ENCODE measurements at regions not wholly inside any gene's neighbourhood (a gene's known extent, or its start where the extent isn't known, plus 50 kb on each side); places are given as distances from the start of the nearest gene placed in this dataset.

DNA sequence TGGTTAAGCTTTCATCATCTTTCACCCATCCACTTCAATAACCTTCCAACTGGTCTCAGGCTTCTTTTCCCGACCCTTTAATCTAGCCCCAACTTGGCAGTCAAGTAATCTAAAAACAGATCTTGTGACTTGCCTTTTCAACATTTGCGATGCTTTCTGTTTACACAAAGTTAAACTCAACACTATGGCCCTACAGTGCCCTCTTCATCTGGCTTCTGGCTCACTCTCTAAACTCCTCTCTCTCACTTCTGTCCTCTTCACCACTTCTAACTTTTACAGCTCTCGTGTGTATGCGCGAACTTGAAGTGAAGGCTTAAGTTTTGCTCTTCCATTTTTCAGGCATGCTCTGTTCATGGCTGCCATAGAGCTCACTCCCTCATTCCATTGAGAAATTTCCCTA, 1122.3 kb upstream of the ADGRL2 start:
- TF ChIP-seq, protein P1, sequence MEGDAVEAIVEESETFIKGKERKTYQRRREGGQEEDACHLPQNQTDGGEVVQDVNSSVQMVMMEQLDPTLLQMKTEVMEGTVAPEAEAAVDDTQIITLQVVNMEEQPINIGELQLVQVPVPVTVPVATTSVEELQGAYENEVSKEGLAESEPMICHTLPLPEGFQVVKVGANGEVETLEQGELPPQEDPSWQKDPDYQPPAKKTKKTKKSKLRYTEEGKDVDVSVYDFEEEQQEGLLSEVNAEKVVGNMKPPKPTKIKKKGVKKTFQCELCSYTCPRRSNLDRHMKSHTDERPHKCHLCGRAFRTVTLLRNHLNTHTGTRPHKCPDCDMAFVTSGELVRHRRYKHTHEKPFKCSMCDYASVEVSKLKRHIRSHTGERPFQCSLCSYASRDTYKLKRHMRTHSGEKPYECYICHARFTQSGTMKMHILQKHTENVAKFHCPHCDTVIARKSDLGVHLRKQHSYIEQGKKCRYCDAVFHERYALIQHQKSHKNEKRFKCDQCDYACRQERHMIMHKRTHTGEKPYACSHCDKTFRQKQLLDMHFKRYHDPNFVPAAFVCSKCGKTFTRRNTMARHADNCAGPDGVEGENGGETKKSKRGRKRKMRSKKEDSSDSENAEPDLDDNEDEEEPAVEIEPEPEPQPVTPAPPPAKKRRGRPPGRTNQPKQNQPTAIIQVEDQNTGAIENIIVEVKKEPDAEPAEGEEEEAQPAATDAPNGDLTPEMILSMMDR (conservative IDR thresholded peaks at IDR 0.05; ENCODE audit: low read length) = no peak
- TF ChIP-seq EZH2phosphoT487 (IDR thresholded peaks at IDR 0.05; ENCODE audit: borderline replicate concordance, low read depth, low read length) = no peak
